ENCODE measurements at regions not wholly inside any gene's neighbourhood (a gene's known extent, or its start where the extent isn't known, plus 50 kb on each side); places are given as distances from the start of the nearest gene placed in this dataset.

- TF ChIP-seq, protein P1, sequence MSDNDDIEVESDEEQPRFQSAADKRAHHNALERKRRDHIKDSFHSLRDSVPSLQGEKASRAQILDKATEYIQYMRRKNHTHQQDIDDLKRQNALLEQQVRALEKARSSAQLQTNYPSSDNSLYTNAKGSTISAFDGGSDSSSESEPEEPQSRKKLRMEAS (IDR thresholded peaks at IDR 0.05; ENCODE audit: low read depth, low read length), result no peak
- TF ChIP-seq POLR2A (IDR thresholded peaks at IDR 0.05; ENCODE audit: extremely low read depth, insufficient read length) (no peak), CTCF (IDR thresholded peaks at IDR 0.05; ENCODE audit: low read depth, low read length) (no peak)
These were observed 136.9 kb upstream of the PDE5A start for GRCh38 chr4:119765469-119765868.
